ENCODE measurements at regions not wholly inside any gene's neighbourhood (a gene's known extent, or its start where the extent isn't known, plus 50 kb on each side); places are given as distances from the start of the nearest gene placed in this dataset.
"Not testable (repeated sequence)": the region's sequence is repeated elsewhere in the genome, so short reads cannot be mapped to it uniquely, and the experiment has no call there.

- not testable (repeated sequence) for DNase-seq (ENCODE audit: low read depth, low spot score)
These were observed 108.0 kb upstream of the LRRC3B start for GRCh38 chr3:26514445-26515029.

- no peak for DNase-seq (ENCODE audit: low read depth, low spot score)
These were observed 107.2 kb upstream of the LRRC3B start for GRCh38 chr3:26515351-26515750.

- DNase-seq (ENCODE audit: low read depth, low spot score) = no peak
These were observed 101.3 kb upstream of the LRRC3B start for GRCh38 chr3:26521261-26521660.

GRCh38 chr3:26522919-26523318 is 99.7 kb upstream of the LRRC3B start:
- no peak for DNase-seq (ENCODE audit: low read depth, low spot score)

GRCh38 chr3:26525013-26525412 is 97.6 kb upstream of the LRRC3B start:
- DNase-seq (ENCODE audit: low read depth, low spot score) = no peak

- no peak for DNase-seq (ENCODE audit: low read depth, low spot score)
These were observed 87.4 kb upstream of the LRRC3B start for GRCh38 chr3:26535151-26535550.

GRCh38 chr3:26536955-26537354 is 85.6 kb upstream of the LRRC3B start:
- no peak for DNase-seq (ENCODE audit: low read depth, low spot score)

GRCh38 chr3:26550413-26550812 is 72.2 kb upstream of the LRRC3B start:
- DNase-seq (ENCODE audit: low read depth, low spot score) = no peak

GRCh38 chr3:26556637-26557036 is 65.9 kb upstream of the LRRC3B start:
- no peak for DNase-seq (ENCODE audit: low read depth, low spot score)

GRCh38 chr3:26558257-26558656 is 64.3 kb upstream of the LRRC3B start:
- DNase-seq (ENCODE audit: low read depth, low spot score) = no peak

GRCh38 chr3:26559227-26559626 is 63.3 kb upstream of the LRRC3B start:
- no peak for DNase-seq (ENCODE audit: low read depth, low spot score)

GRCh38 chr3:26560081-26560480 is 62.5 kb upstream of the LRRC3B start:
- no peak for DNase-seq (ENCODE audit: low read depth, low spot score)

GRCh38 chr3:26562021-26562768 is 60.4 kb upstream of the LRRC3B start:
- DNase-seq (ENCODE audit: low read depth, low spot score) = no peak
